Choroid plexus epithelial cell (primary cell): ENCODE measurements at regions not wholly inside any gene's neighbourhood (a gene's known extent, or its start where the extent isn't known, plus 50 kb on each side); places are given as distances from the start of the nearest gene placed in this dataset.

ENCODE experiments used
- DNase-seq: peaks from one replicate; pipeline ENCODE4 v3.0.0-alpha.2; 2010; ENCODE audit warnings: low read depth
- H3K4me3 ChIP-seq: 2 replicates; pipeline ENCODE4 v1.5.1; 2011; ENCODE audit warnings: low read depth, mild to moderate bottlenecking, control low read depth, low read length, moderate library complexity
- CTCF ChIP-seq: conservative IDR thresholded peaks from 2 replicates; pipeline ENCODE4 v1.5.1; 2011; ENCODE audit warnings: low read depth, mild to moderate bottlenecking, control low read depth, inconsistent platforms, low read length, moderate library complexity

DNA sequence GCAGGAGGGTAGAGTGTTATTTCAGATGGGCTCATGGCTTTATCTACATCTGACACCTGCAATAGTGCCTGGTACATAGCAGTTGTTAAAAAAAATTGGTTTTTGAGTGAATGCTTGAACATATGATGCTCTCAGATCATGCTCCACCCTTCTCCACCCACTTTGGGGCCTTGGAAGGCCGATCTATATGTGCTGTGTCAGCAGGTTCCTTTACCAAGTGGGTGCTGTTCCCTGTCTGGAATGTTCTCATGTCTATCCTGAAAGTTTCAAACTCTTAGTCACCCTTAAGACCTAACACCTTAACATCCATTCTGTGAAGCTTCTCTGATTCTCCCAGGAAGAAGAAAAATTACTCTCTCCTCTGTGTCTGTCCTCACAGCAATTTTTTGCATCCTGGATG is 556.3 kb upstream of the TBX3 start:
- no peak for TF ChIP-seq CTCF
- DNase-seq, result no peak
- H3K4me3 ChIP-seq, result no peak overlapping the region

- TF ChIP-seq CTCF, result no peak
- no peak overlapping the region for H3K4me3 ChIP-seq
- DNase-seq, result no peak
Observed at GRCh38 chr12:115235880-115236279, 551.9 kb upstream of the TBX3 start.

DNA sequence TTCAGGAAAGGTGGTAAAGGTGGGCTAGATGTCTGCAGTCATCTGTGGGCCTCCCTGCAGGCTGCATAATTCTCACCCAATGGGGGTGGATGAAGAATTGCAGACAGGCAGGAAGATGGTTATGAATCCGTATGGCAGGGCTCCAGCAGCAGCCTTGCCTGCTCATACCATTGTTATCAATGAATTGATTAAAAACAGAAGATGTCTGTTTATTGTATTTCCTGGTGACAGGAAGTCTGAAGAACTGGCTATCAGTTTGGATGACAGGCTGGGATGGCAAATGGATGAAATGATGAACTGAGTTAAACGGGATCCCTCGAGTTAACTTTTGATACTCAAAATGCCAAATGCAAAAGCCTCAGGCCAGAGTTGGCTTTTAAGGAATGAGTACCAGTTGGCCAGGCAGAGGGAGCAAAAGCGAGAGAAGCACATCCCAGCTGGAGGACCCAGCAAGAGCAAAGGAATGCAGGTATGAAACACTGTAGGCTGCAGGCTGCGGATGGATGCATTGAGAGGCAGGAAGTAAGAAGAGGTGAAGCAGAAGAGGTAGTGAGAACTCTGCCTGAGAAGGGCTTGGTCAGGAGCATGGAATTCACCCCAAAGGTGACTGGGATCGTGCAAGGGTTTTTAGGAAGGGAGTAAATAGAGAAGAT is 550.0 kb upstream of the TBX3 start:
- DNase-seq, result no peak
- no peak for TF ChIP-seq CTCF
- no peak overlapping the region for H3K4me3 ChIP-seq

GRCh38 chr12:115232455-115233156 is 548.6 kb upstream of the TBX3 start:
- DNase-seq, result peak; percentile 83
- H3K4me3 ChIP-seq, result no peak overlapping the region
- TF ChIP-seq CTCF, result no peak

- TF ChIP-seq CTCF, result no peak
- H3K4me3 ChIP-seq, result no peak overlapping the region
- DNase-seq, result no peak
Observed at GRCh38 chr12:115230606-115231005, 546.6 kb upstream of the TBX3 start.

GRCh38 chr12:115229517-115229916 is 545.5 kb upstream of the TBX3 start:
- no peak for TF ChIP-seq CTCF
- H3K4me3 ChIP-seq, result no peak overlapping the region
- DNase-seq, result no peak

DNA sequence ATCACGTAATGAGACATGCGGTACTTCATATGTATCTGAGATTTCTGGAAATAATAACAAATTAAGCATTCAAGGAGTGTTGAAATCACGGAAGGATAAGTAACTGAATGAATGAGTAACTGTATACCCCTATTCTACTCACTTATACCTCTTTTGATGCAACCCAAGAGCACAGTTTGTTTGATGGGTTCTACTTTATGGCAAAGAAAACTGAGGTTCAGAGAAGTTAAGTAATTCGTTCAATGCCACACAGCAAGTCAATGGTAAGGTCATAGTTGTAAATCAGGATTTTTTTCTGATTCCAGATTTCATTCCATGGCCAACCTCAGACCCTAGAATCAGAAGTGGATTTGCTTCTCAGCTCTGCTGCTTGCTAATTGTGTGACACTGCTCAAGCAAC is 544.5 kb upstream of the TBX3 start:
- DNase-seq, result no peak
- no peak for TF ChIP-seq CTCF
- no peak overlapping the region for H3K4me3 ChIP-seq
